ENCODE measurements at regions not wholly inside any gene's neighbourhood (a gene's known extent, or its start where the extent isn't known, plus 50 kb on each side); places are given as distances from the start of the nearest gene placed in this dataset.

- no peak for DNase-seq (ENCODE audit: low spot score)
Measured at GRCh38 chr3:29186982-29187725, 93.7 kb upstream of the RBMS3 start.

- no peak for DNase-seq (ENCODE audit: low spot score)
Measured at GRCh38 chr3:29189328-29189727, 91.5 kb upstream of the RBMS3 start.

GRCh38 chr3:29194139-29194538, 86.7 kb upstream of the RBMS3 start:
- DNase-seq (ENCODE audit: low spot score), result no peak

DNA sequence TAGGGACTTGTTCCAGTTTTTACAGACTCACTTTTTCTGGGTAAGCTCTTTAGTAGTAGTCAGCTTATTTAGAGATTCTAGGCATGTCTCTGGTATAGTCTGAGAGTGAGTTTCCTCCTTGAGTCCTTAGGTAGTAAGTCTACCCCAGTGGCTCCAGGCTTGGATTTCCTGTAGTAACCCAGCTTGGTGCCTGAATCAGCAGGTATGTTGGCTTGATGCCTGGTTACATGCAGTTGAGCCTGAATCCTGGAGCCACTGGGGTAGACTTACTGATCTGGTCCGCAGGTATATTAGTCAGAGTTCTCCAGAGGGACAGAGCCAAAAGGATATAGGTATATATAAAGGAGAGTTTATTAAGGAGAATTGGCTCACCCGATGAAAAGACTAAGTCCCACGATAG, 85.8 kb upstream of the RBMS3 start:
- DNase-seq (ENCODE audit: low spot score), result no peak

- peak; percentile 19 for DNase-seq (ENCODE audit: low spot score)
Measured at GRCh38 chr3:29201604-29202003, 79.3 kb upstream of the RBMS3 start.

DNA sequence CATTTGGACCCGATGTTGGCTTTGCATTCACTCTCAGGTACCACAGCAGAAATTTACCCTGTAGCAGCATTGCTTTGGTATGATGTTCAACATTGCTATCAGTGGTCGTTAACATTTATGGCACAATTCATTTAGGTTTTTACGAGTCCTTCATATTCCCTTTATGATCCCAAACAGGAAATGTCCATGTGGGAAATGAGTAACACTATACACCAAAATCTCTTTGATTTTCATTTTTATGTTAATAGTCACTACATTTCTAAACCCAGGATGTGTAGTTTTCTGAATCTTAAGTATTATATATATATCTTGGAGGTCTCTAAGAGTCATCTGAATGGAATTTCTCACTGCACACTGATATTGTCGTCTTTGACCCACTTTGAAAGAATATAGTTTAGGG, 78.5 kb upstream of the RBMS3 start:
- no peak for DNase-seq (ENCODE audit: low spot score)

DNA sequence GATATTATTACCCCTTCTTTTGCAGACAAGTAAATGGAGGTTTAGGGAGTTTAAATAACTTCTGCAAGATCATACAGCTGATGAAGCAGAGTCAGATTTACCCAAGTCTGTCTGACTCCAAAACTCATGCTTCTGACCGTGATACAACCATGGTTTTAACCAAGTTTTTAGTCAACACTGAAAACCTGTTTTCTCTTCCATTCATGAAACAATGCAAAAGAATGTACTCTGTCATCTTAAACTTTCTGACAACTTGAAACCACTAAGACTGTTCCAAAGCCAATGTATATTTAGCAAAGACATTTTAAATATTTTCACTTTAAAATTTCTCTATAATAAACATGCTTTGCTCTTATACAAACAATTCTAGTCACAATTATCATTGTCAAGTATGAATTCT, 77.0 kb upstream of the RBMS3 start:
- DNase-seq (ENCODE audit: low spot score), result no peak

DNA sequence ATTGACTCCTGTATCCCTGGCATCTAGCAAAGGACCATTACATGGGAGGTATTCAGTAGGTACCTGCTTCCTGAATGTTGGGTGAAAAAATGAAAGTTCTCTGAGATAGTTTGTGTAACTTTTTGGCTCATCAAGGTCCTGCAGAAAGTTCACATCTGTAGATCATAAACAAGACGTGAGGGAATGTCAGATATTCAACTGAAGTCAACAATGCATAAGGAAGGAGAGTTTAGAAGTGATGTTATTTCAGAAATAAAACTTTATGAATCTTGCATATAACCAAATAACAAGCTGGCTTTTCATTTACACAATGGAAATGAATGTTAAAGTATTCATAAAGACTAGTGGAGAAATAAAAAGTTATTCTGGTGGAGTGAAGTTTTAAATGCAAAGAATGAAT, 73.4 kb upstream of the RBMS3 start:
- DNase-seq (ENCODE audit: low spot score), result no peak

DNA sequence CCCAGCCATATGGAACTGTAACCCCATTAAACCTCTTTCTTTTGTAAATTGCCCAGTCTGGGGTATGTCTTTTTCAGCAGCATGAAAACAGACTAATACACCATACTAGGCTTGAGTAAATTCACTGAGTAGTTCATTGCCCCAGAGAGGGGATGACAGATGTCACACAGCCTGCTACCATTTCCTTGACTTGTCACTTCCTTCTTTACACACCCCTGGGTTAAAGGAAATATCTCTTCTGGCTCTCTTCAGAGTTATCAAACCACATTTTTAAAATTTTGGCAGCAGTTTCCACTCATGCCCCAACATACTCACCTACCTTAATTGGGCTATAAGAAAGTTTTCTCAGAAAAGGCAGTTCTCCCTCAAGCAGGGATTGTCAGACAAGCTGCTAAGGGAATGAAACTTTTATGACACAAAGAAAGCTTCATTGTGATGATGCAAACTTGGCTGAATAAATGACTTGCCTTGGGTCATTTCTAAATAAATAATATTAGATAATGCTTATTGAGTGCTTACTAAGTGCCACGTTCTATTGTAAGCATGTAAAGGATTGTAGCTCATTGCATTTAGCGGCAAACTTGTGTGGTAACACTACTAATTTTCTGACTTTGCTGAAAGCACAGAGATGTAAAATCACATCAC, 68.0 kb upstream of the RBMS3 start:
- no peak for DNase-seq (ENCODE audit: low spot score)

DNA sequence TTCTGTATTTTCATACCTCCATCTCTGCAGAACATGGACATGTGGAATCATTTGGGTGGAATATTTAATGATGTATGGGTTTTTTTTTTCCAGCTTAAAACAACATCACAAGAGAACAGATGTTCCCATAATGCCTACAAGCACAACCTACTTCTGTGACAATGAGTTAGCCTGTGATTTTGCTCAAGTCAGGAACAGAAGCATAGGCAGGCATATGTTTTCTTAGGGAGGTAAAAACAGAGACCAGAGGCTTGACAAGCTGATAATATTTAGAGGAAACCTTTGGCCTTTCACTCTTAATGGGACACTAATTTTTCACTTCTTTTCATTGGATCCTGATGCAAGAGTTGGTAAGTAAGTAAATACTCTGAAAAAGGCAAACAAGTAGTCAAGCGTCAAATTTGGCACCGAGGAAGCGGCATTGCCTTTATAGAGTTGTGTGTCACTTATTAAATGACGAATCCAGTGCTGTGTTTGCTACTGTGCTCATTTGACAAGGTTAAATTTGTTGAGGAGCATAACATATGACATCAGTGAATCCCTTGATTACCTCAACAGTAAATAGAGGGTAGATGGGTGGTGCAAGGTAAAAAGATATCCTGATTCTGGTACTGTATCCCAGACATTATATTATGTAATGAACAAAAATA, 66.7 kb upstream of the RBMS3 start:
- DNase-seq (ENCODE audit: low spot score), result no peak

DNA sequence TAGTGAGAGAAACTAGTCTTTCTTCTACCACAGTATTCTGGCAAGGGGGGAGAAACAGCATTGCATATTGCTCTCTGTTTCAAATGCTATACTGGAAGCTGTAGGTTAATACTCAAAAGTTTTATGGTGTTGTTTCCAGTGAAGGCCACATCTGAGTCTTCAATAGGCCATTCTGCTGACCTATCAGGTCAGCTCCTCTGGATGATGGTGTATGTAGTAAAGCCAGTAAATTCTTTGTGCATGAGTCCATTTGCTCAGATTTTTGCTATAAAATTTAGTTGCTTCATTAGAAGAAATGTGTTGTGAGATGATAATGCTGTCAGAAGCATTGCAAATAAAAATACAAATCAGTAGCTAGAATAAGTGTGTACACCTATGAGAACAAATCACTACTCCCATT, 64.9 kb upstream of the RBMS3 start:
- no peak for DNase-seq (ENCODE audit: low spot score)

DNA sequence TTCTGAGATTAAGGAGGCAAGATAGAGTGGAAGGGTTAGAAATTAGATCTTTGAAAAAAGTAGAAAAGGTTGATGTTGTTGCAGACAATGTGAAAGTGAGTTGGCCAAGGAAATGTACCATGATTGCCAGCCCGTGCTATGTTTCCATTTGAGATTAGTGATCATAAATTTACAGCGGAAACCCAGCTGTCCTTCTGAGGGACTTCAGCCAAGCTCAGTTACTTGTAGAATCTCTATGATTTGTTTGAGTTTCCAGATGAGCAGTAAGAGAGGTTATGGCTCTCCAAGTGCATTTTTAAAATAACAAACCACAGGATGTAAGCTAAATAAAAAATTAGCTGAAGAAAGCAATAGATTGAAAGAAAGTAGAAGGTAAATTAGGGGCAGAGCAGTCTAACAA, 54.2 kb upstream of the RBMS3 start:
- no peak for DNase-seq (ENCODE audit: low spot score)

- no peak for DNase-seq (ENCODE audit: low spot score)
Measured at GRCh38 chr3:29227307-29227706, 53.6 kb upstream of the RBMS3 start.
